CD4-positive, alpha-beta T cell treated with Interleukin-21 for 1 hour (primary cell): ENCODE measurements at regions not wholly inside any gene's neighbourhood (a gene's known extent, or its start where the extent isn't known, plus 50 kb on each side); places are given as distances from the start of the nearest gene placed in this dataset.
"Not testable (repeated sequence)": the region's sequence is repeated elsewhere in the genome, so short reads cannot be mapped to it uniquely, and the experiment has no call there.

ENCODE experiments used
- DNase-seq: peaks from one replicate; pipeline ENCODE4 v3.0.0-alpha.2; 2020

GRCh38 chr2:4883375-4883774, 808.8 kb upstream of the SOX11 start:
- DNase-seq: no peak

- DNase-seq: no peak
Measured at GRCh38 chr2:4884117-4884571, 808.0 kb upstream of the SOX11 start.

GRCh38 chr2:4891394-4891793, 800.8 kb upstream of the SOX11 start:
- no peak for DNase-seq

- DNase-seq: no peak
Measured at GRCh38 chr2:4895371-4895770, 796.8 kb upstream of the SOX11 start.

- DNase-seq: no peak
Measured at GRCh38 chr2:4898706-4899105, 793.5 kb upstream of the SOX11 start.

GRCh38 chr2:4900242-4900641, 791.9 kb upstream of the SOX11 start:
- no peak for DNase-seq

- DNase-seq: no peak
Measured at GRCh38 chr2:4900861-4901770, 791.1 kb upstream of the SOX11 start.

GRCh38 chr2:4903656-4904348, 788.4 kb upstream of the SOX11 start:
- no peak for DNase-seq

GRCh38 chr2:4908461-4908860, 783.7 kb upstream of the SOX11 start:
- DNase-seq: no peak

- DNase-seq: no peak
Measured at GRCh38 chr2:4909346-4910009, 782.7 kb upstream of the SOX11 start.

- no peak for DNase-seq
Measured at GRCh38 chr2:4914036-4914435, 778.1 kb upstream of the SOX11 start.

- DNase-seq: no peak
Measured at GRCh38 chr2:4914551-4914950, 777.6 kb upstream of the SOX11 start.

- DNase-seq: no peak
Measured at GRCh38 chr2:4915357-4915756, 776.8 kb upstream of the SOX11 start.

- no peak for DNase-seq
Measured at GRCh38 chr2:4916094-4916493, 776.1 kb upstream of the SOX11 start.

GRCh38 chr2:4930704-4931103, 761.5 kb upstream of the SOX11 start:
- no peak for DNase-seq

GRCh38 chr2:4931721-4932365, 760.3 kb upstream of the SOX11 start:
- no peak for DNase-seq

- not testable (repeated sequence) for DNase-seq
Measured at GRCh38 chr2:4935291-4935690, 756.9 kb upstream of the SOX11 start.

- no peak for DNase-seq
Measured at GRCh38 chr2:4937550-4937949, 754.6 kb upstream of the SOX11 start.

GRCh38 chr2:4938206-4938605, 754.0 kb upstream of the SOX11 start:
- DNase-seq: no peak

GRCh38 chr2:4942441-4942840, 749.7 kb upstream of the SOX11 start:
- DNase-seq: no peak

- no peak for DNase-seq
Measured at GRCh38 chr2:4947911-4948310, 744.3 kb upstream of the SOX11 start.

- DNase-seq: no peak
Measured at GRCh38 chr2:4951368-4951767, 740.8 kb upstream of the SOX11 start.

GRCh38 chr2:4959219-4959618, 733.0 kb upstream of the SOX11 start:
- DNase-seq: no peak
